Prostate gland (tissue), 2 donors: ENCODE measurements at regions not wholly inside any gene's neighbourhood (a gene's known extent, or its start where the extent isn't known, plus 50 kb on each side); places are given as distances from the start of the nearest gene placed in this dataset.

Experiments used
- DNase-seq: peaks from one replicate; pipeline ENCODE4 v3.0.0-alpha.2; 2019; ENCODE audit warnings: low spot score
- H3K27ac ChIP-seq, 2 donors: fragments of 200-600 bp; sonication (generic); 2 replicates each; pipeline ENCODE4 v1.5.1; 2017 to 2019
- H3K27me3 ChIP-seq: fragments of 200-600 bp; sonication (generic); replicated peaks from 2 replicates; pipeline ENCODE4 v1.5.1; 2019; ENCODE audit not compliant: insufficient read depth
- H3K36me3 ChIP-seq, 2 donors: fragments of 200-600 bp; sonication (generic); 1 replicate in 1 of 2; 2 replicates in 1 of 2; pipeline versions ENCODE4 v1.5.1 to v1.8.1; 2017 to 2019
- H3K4me1 ChIP-seq: fragments of 200-600 bp; sonication (generic); replicated peaks from 2 replicates; pipeline ENCODE4 v1.5.1; 2019
- H3K4me3 ChIP-seq, 2 donors: fragments of 200-600 bp; sonication (generic); 2 replicates each; pipeline ENCODE4 v1.5.1; 2017 to 2019
- H3K9me3 ChIP-seq: fragments of 200-600 bp; sonication (generic); 2 replicates; pipeline ENCODE4 v1.5.1; 2017
- CTCF ChIP-seq, 4 experiments: fragments of 200-600 bp in 2 of 4; fragments of 450-650 bp in 2 of 4; sonication (generic) in 2 of 4; IDR thresholded peaks; 1 replicate in 3 of 4; 2 replicates in 1 of 4; pipeline ENCODE4 v1.5.1; 2016 to 2019; ENCODE audit warnings: antibody characterized with exemption in 4 of 4, mild to moderate bottlenecking in 2 of 4, moderate library complexity in 2 of 4
- POLR2A ChIP-seq: fragments of 450-650 bp; IDR thresholded peaks from one replicate; pipeline ENCODE4 v1.6.1; 2016; ENCODE audit warnings: antibody characterized with exemption, mild to moderate bottlenecking
- POLR2AphosphoS5 ChIP-seq: sonication (generic); formaldehyde crosslinking; IDR thresholded peaks from one replicate; pipeline ENCODE4 v1.6.1; 2017; ENCODE audit warnings: antibody characterized with exemption
- WGBS: methylation state at CpG from one replicate; pipeline ENCODE4 v1.1.5; 2018; 5-methylcytosine and 5-hydroxymethylcytosine counted together
- intact Hi-C: fragments of 100-400 bp; cut with DNase I; formaldehyde crosslinking; loops from one replicate; pipeline ENCODE4 v1.14.2; 2022

DNA sequence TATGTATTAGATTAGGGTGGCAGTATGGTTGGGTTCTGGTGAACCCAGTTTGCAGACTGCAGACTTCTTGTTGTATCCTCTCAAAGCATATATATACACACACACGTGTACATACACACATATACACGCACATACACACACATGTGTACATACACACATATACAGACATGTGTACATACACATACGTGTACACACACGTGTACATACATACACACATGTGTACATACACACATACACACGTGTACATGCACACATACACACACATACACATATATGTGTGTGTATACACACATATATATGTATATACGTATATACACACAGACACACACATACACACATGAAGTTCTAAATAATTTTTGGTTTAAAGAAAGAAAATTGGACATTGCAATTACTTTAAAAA, 780.2 kb downstream of the FLRT2 start:
- Histone ChIP-seq H3K9me3 (no peaks in the 10 kb centered on the region), H3K27ac (no peak overlapping the region), H3K4me1 (no peaks in the 10 kb centered on the region), H3K4me3 (no peak overlapping the region), H3K27me3 (no peaks in the 10 kb centered on the region), H3K36me3 (no peaks in the 10 kb centered on the region)
- 74% methylated on average over 6 of the region's 6 CpGs for WGBS
- no peak for DNase-seq
- no peak for TF ChIP-seq POLR2A
- no peak for TF ChIP-seq POLR2AphosphoS5
- no peak for TF ChIP-seq CTCF (IDR thresholded peaks at IDR 0.05)
- intact Hi-C loops: no loop called here

DNA sequence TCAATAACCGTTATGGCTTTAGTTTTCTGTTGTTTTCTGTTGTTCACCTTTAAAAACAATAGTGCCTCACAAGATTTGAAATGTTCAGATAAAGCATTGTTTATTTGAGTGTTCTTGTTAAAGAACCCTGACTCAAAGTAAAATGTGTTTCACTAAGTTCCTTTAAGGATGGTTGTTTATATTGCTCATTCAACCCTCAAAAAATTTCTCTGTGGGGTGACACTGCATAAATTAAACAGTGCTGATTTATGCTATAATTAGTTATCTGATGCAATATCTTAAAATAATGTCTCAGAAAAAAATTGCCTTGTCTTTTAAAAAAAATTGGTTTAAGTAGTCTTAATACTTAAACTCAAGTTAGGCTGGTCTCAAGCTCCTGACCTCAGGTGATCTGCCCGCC, 775.1 kb downstream of the FLRT2 start:
- no peak for TF ChIP-seq POLR2A
- TF ChIP-seq POLR2AphosphoS5: no peak
- no peak for TF ChIP-seq CTCF (IDR thresholded peaks at IDR 0.05)
- DNase-seq: no peak
- no peak overlapping the region for H3K27ac ChIP-seq
- no peak overlapping the region for H3K4me3 ChIP-seq
- H3K9me3 ChIP-seq: no peaks in the 10 kb centered on the region
- 77% methylated on average over 2 of the region's 2 CpGs for WGBS
- H3K27me3 ChIP-seq: no peaks in the 10 kb centered on the region
- intact Hi-C loops: no loop called here
- no peaks in the 10 kb centered on the region for H3K36me3 ChIP-seq
- no peaks in the 10 kb centered on the region for H3K4me1 ChIP-seq

- Histone ChIP-seq H3K36me3 (no peaks in the 10 kb centered on the region), H3K9me3 (no peaks in the 10 kb centered on the region), H3K27ac (no peak overlapping the region), H3K4me1 (no peaks in the 10 kb centered on the region), H3K27me3 (no peaks in the 10 kb centered on the region), H3K4me3 (no peak overlapping the region)
- intact Hi-C loops: no loop called here
- DNase-seq: no peak
- 86% methylated on average over 3 of the region's 3 CpGs for WGBS
- no peak for TF ChIP-seq CTCF (IDR thresholded peaks at IDR 0.05)
These were observed 770.0 kb downstream of the FLRT2 start for GRCh38 chr14:86299994-86300393.

DNA sequence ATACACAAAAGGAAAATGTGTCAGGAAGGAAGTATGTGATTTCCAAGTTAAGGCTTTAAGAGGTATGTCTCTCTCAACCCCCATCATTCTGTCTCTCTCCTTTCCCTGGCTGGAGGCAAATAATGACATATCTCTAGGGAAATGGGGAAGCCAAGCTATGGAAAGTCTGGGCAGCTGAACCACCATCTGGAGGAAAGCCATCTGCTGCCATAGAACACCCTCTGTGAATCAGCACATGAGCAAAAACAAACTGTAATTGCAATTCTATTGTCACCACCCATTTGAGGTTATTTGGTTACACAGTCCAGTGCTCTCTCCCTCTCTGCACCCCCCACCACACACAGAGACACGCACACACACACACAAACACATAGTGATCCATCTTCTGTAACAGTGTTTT, 766.2 kb downstream of the FLRT2 start:
- no peak for DNase-seq
- H3K36me3 ChIP-seq: no peaks in the 10 kb centered on the region
- H3K9me3 ChIP-seq: no peaks in the 10 kb centered on the region
- intact Hi-C loops: no loop called here
- no peaks in the 10 kb centered on the region for H3K27me3 ChIP-seq
- no peak overlapping the region for H3K4me3 ChIP-seq
- WGBS: 97% methylated on average over 1 of the region's 1 CpG
- no peak overlapping the region for H3K27ac ChIP-seq
- H3K4me1 ChIP-seq: no peaks in the 10 kb centered on the region
- no peak for TF ChIP-seq POLR2A
- no peak for TF ChIP-seq POLR2AphosphoS5
- TF ChIP-seq CTCF (IDR thresholded peaks at IDR 0.05): no peak

DNA sequence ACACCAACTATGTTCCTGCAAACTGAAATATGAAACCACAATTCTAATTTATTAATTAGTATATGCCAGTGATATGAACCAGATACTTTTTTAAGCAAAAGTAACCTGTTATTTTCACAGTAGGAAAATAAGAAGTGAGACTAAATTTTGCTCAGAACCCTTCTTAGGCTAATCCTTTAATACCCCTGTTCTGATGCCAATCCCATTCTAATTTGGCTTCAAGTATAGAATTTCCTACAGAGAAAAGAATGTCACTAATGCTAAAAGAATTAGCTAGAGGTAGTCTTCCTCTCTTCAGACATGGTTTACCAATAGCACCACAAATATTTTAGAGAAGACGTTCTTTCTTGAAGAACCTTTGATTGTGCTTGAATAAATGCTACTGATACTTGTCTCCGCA, 758.4 kb downstream of the FLRT2 start:
- WGBS: 92% methylated on average over 2 of the region's 2 CpGs
- intact Hi-C loops: no loop called here
- H3K36me3 ChIP-seq: no peaks in the 10 kb centered on the region
- no peak overlapping the region for H3K27ac ChIP-seq
- H3K27me3 ChIP-seq: no peaks in the 10 kb centered on the region
- DNase-seq: no peak
- H3K4me1 ChIP-seq: no peaks in the 10 kb centered on the region
- H3K4me3 ChIP-seq: no peak overlapping the region
- H3K9me3 ChIP-seq: no peaks in the 10 kb centered on the region
- no peak for TF ChIP-seq CTCF (IDR thresholded peaks at IDR 0.05)
- no peak for TF ChIP-seq POLR2AphosphoS5
- TF ChIP-seq POLR2A: no peak
